ENCODE measurements at regions not wholly inside any gene's neighbourhood (a gene's known extent, or its start where the extent isn't known, plus 50 kb on each side); places are given as distances from the start of the nearest gene placed in this dataset.

- Histone ChIP-seq H3K36me3 (ENCODE audit: control insufficient read depth in 2 of 4, insufficient read depth in 4 of 4, low read length in 3 of 4) (no peaks in the 10 kb centered on the region), H3K4me1 (replicated peaks in 1 of 4; ENCODE audit: control insufficient read depth in 3 of 4, insufficient read depth in 4 of 4, low read length in 3 of 4) (no peaks in the 10 kb centered on the region), H2BK20ac (ENCODE audit: low read length) (no peak overlapping the region), H2BK120ac (replicated peaks; ENCODE audit: low read depth, low read length) (no peak overlapping the region), H3K79me1 (ENCODE audit: low read depth, low read length) (no peaks in the 10 kb centered on the region), H3K18ac (ENCODE audit: extremely low read depth, low read length) (no peak overlapping the region), H4K91ac (replicated peaks; ENCODE audit: insufficient read length, low read length) (no peak overlapping the region), H3K23ac (ENCODE audit: insufficient read length) (no peak overlapping the region), H2BK15ac (ENCODE audit: low read length) (no peak overlapping the region), H4K20me1 (replicated peaks in 1 of 2; ENCODE audit: control insufficient read depth in 1 of 2, insufficient read depth in 2 of 2, low read length in 2 of 2) (no peaks in the 10 kb centered on the region), H4K5ac (ENCODE audit: insufficient read length, low read depth, low read length) (no peak overlapping the region), H3K4ac (replicated peaks; ENCODE audit: insufficient read length, low read depth, low read length) (no peak overlapping the region), H3K4me2 (ENCODE audit: insufficient read depth in 1 of 2, low read depth in 2 of 2, low read length in 2 of 2) (no peak overlapping the region), H2BK5ac (ENCODE audit: low read depth, low read length) (no peak overlapping the region), H2BK12ac (ENCODE audit: low read depth, low read length) (no peak overlapping the region), H3K23me2 (ENCODE audit: low read depth, low read length) (no peaks in the 10 kb centered on the region; the same call in 1 of the 2 replicates), H3K4me3 (ENCODE audit: extremely low read depth in 1 of 4, insufficient read depth in 2 of 4, low read depth in 3 of 4, low read length in 4 of 4) (no peak overlapping the region), H3K56ac (replicated peaks; ENCODE audit: insufficient read length, low read depth, low read length) (no peak overlapping the region), H3K14ac (ENCODE audit: insufficient read length) (no peak overlapping the region), H3K27me3 (replicated peaks in 1 of 4; ENCODE audit: control insufficient read depth in 3 of 4, extremely low read depth in 1 of 4, insufficient read depth in 3 of 4, low read length in 3 of 4) (no peaks in the 10 kb centered on the region), H2AK5ac (ENCODE audit: low read depth, low read length) (no peak overlapping the region), H4K8ac (ENCODE audit: extremely low read depth, insufficient read depth, low read length) (no peak overlapping the region), H3K9me3 (ENCODE audit: insufficient read depth in 2 of 2, low read depth in 1 of 2, low read length in 1 of 2) (peaks cover 0 to 3% of the 10 kb centered on the region in 2 experiments; a peak in 1 of 4 replicates), H3K27ac (ENCODE audit: low read depth, low read length) (no peak overlapping the region), H3K79me2 (ENCODE audit: control insufficient read depth in 1 of 2, insufficient read depth in 2 of 2, low read length in 2 of 2) (no peaks in the 10 kb centered on the region), H3K9ac (replicated peaks in 1 of 4; ENCODE audit: extremely low read depth in 1 of 4, low read depth in 3 of 4, low read length in 3 of 4) (no peak overlapping the region), H2AFZ (ENCODE audit: low read length) (no peak overlapping the region)
- ChIA-PET CTCF (ENCODE audit: partially characterized antibody) (no interaction called here), POLR2A (ENCODE audit: partially characterized antibody) (no interaction called here)
- WGBS, 2 experiments (ENCODE audit: extremely low coverage in 1 of 2, insufficient coverage in 1 of 2, insufficient read length in 1 of 2, insufficient replicate concordance in 2 of 2, low coverage in 1 of 2, low lambda C conversion rate in 2 of 2, missing lambda C conversion rate in 1 of 2) = 97% methylated on average over 4 of the region's 4 CpGs; no CpG with 5 or more reads in 1 of the 2 experiments
- DNase-seq (ENCODE audit: low read depth in 1 of 2, low spot score in 2 of 2) = no peak
- no peak for FAIRE-seq
- TF ChIP-seq HDAC2 (IDR thresholded peaks at IDR 0.05; ENCODE audit: borderline replicate concordance in 1 of 2, low read depth in 2 of 2, low read length in 2 of 2) (no peak), SP2 (IDR thresholded peaks at IDR 0.05; ENCODE audit: low read length) (no peak), EP300 (IDR thresholded peaks at IDR 0.05; ENCODE audit: borderline replicate concordance in 1 of 2, low read depth in 2 of 2, low read length in 2 of 2) (no peak), ZNF274 (IDR thresholded peaks at IDR 0.05; ENCODE audit: borderline replicate concordance, extremely low read depth, low read length) (no peak), RNF2 (IDR thresholded peaks at IDR 0.05; ENCODE audit: borderline replicate concordance, low read depth, low read length, missing control alignments, poor library complexity, severe bottlenecking) (no peak), CHD1 (IDR thresholded peaks at IDR 0.05; ENCODE audit: low read depth, low read length) (no peak), FOSL1 (IDR thresholded peaks at IDR 0.05; ENCODE audit: insufficient read depth, low read depth, low read length) (no peak), POLR2A (IDR thresholded peaks at IDR 0.05; ENCODE audit: control extremely low read depth in 1 of 2, low read depth in 2 of 2, low read length in 2 of 2) (no peak), RXRA (IDR thresholded peaks at IDR 0.05; ENCODE audit: insufficient read depth, low read depth, low read length) (no peak), CTCF (IDR thresholded peaks at IDR 0.05; ENCODE audit: control extremely low read depth in 1 of 3, insufficient read depth in 1 of 3, low read depth in 1 of 3, low read length in 3 of 3) (no peak)
- TF ChIP-seq, protein P1, sequence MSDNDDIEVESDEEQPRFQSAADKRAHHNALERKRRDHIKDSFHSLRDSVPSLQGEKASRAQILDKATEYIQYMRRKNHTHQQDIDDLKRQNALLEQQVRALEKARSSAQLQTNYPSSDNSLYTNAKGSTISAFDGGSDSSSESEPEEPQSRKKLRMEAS (IDR thresholded peaks at IDR 0.05) = no peak
Observed at GRCh38 chr3:3307491-3307890, 128.0 kb upstream of the CRBN start.

All from H1 (cell line).